ENCODE measurements at regions not wholly inside any gene's neighbourhood (a gene's known extent, or its start where the extent isn't known, plus 50 kb on each side); places are given as distances from the start of the nearest gene placed in this dataset.

- TF ChIP-seq EZH2phosphoT487 (IDR thresholded peaks at IDR 0.05; ENCODE audit: insufficient read depth, low read depth) (no peak), EZH2 (IDR thresholded peaks at IDR 0.05; ENCODE audit: insufficient read depth, poor library complexity, severe bottlenecking) (no peak)
Observed at GRCh38 chr2:216293883-216294282, 78.4 kb downstream of the MARCHF4 start.
